H9 (cell line): ENCODE measurements at regions not wholly inside any gene's neighbourhood (a gene's known extent, or its start where the extent isn't known, plus 50 kb on each side); places are given as distances from the start of the nearest gene placed in this dataset.

Experiments
- DNase-seq: peaks from one replicate; pipeline ENCODE4 v3.0.0-alpha.2; 2017
- H2AFZ ChIP-seq: one replicate; pipeline ENCODE4 v1.6.1; 2013; ENCODE audit warnings: mild to moderate bottlenecking, low read length, control low read depth, moderate library complexity
- H2AK5ac ChIP-seq: 2 replicates; pipeline ENCODE4 v1.6.1; 2013; ENCODE audit warnings: low read length, control low read depth, mixed read lengths; ENCODE audit not compliant: insufficient read length
- H2BK120ac ChIP-seq: one replicate; pipeline ENCODE4 v1.6.1; 2013; ENCODE audit warnings: low read depth, mild to moderate bottlenecking, low read length, control low read depth, inconsistent platforms; ENCODE audit not compliant: poor library complexity, severe bottlenecking
- H2BK12ac ChIP-seq: 2 replicates; pipeline ENCODE4 v1.6.1; 2013; ENCODE audit warnings: low read length, control low read depth, mixed read lengths, low read depth; ENCODE audit not compliant: insufficient read length
- H2BK15ac ChIP-seq: 2 replicates; pipeline ENCODE4 v1.6.1; 2013; ENCODE audit warnings: low read depth, low read length, control low read depth
- H2BK20ac ChIP-seq: one replicate; pipeline ENCODE4 v1.6.1; 2013; ENCODE audit warnings: low read depth, mild to moderate bottlenecking, low read length, control low read depth, inconsistent platforms; ENCODE audit not compliant: poor library complexity, severe bottlenecking
- H2BK5ac ChIP-seq: 2 replicates; pipeline ENCODE4 v1.6.1; 2013; ENCODE audit warnings: low read length, control low read depth, mixed read lengths; ENCODE audit not compliant: insufficient read length
- H3K14ac ChIP-seq: 2 replicates; pipeline ENCODE4 v1.6.1; 2013; ENCODE audit warnings: low read length, control low read depth; ENCODE audit not compliant: insufficient read depth
- H3K18ac ChIP-seq: 2 replicates; pipeline ENCODE4 v1.6.1; 2013; ENCODE audit warnings: low read depth, mild to moderate bottlenecking, mixed read lengths, low read length, control low read depth; ENCODE audit not compliant: insufficient read length
- H3K23ac ChIP-seq: 2 replicates; pipeline ENCODE4 v1.6.1; 2013; ENCODE audit warnings: low read length, control low read depth, mixed read lengths, low read depth; ENCODE audit not compliant: insufficient read length
- H3K23me2 ChIP-seq: 2 replicates; pipeline ENCODE4 v1.6.1; 2013; ENCODE audit warnings: low read depth, mild to moderate bottlenecking, mixed read lengths, low read length, control low read depth; ENCODE audit not compliant: insufficient read length, poor library complexity, severe bottlenecking
- H3K27ac ChIP-seq: 2 replicates; pipeline ENCODE4 v1.5.1; 2013; ENCODE audit warnings: low read length, control low read depth, mixed read lengths, low read depth; ENCODE audit not compliant: insufficient read length
- H3K27me3 ChIP-seq: 2 replicates; pipeline ENCODE4 v1.6.1; 2013; ENCODE audit warnings: low read length, control low read depth, inconsistent platforms; ENCODE audit not compliant: insufficient read depth
- H3K4ac ChIP-seq: 2 replicates; pipeline ENCODE4 v1.6.1; 2013; ENCODE audit warnings: low read depth, mild to moderate bottlenecking, control low read depth, inconsistent platforms, low read length, moderate library complexity
- H3K4me1 ChIP-seq: 2 replicates; pipeline ENCODE4 v1.6.1; 2013; ENCODE audit warnings: low read length, control low read depth, inconsistent platforms; ENCODE audit not compliant: insufficient read depth
- H3K4me2 ChIP-seq: 2 replicates; pipeline ENCODE4 v1.6.1; 2013; ENCODE audit warnings: low read length, control low read depth, mixed read lengths; ENCODE audit not compliant: insufficient read length, insufficient read depth
- H3K56ac ChIP-seq: 2 replicates; pipeline ENCODE4 v1.6.1; 2013; ENCODE audit warnings: low read depth, mild to moderate bottlenecking, mixed read lengths, low read length, control low read depth; ENCODE audit not compliant: insufficient read length
- H3K79me1 ChIP-seq: 2 replicates; pipeline ENCODE4 v1.6.1; 2013; ENCODE audit warnings: low read depth, mild to moderate bottlenecking, moderate library complexity, low read length, control low read depth, inconsistent platforms; ENCODE audit not compliant: insufficient read depth, poor library complexity, severe bottlenecking
- H3K79me2 ChIP-seq: 2 replicates; pipeline ENCODE4 v1.6.1; 2013; ENCODE audit warnings: low read length, control low read depth, inconsistent platforms; ENCODE audit not compliant: insufficient read depth
- H3K9ac ChIP-seq: 2 replicates; pipeline ENCODE4 v1.6.1; 2013; ENCODE audit warnings: low read length, control low read depth, mixed read lengths; ENCODE audit not compliant: insufficient read length; ENCODE audit errors: extremely low read depth
- H3K9me3 ChIP-seq: one replicate; pipeline ENCODE4 v1.6.1; 2013; ENCODE audit warnings: low read depth, low read length, inconsistent platforms; ENCODE audit not compliant: control insufficient read depth
- H3T11ph ChIP-seq: one replicate; pipeline ENCODE4 v1.6.1; 2013; ENCODE audit warnings: mild to moderate bottlenecking, low read length, control low read depth, inconsistent platforms
- H4K20me1 ChIP-seq: one replicate; pipeline ENCODE4 v1.6.1; 2013; ENCODE audit not compliant: control insufficient read depth, insufficient read length, insufficient read depth
- H4K5ac ChIP-seq: 2 replicates; pipeline ENCODE4 v1.6.1; 2013; ENCODE audit warnings: low read depth, mild to moderate bottlenecking, mixed read lengths, low read length, control low read depth; ENCODE audit not compliant: insufficient read length
- H4K8ac ChIP-seq: replicated peaks from 2 replicates; pipeline ENCODE4 v1.6.1; 2013; ENCODE audit warnings: low read length, control low read depth, mixed read lengths, low read depth; ENCODE audit not compliant: insufficient read length
- H4K91ac ChIP-seq: 2 replicates; pipeline ENCODE4 v1.6.1; 2013; ENCODE audit warnings: low read depth, mild to moderate bottlenecking, moderate library complexity, mixed read lengths, low read length, control low read depth; ENCODE audit not compliant: insufficient read length
- H3K27ac Mint-ChIP-seq, 3 experiments: 2 replicates in 2 of 3; 3 replicates in 1 of 3; pipeline ENCODE4 v1.8.0; 2020 to 2021; ENCODE audit warnings: mixed read lengths in 3 of 3, mild to moderate bottlenecking in 1 of 3, moderate library complexity in 1 of 3
- H3K27me3 Mint-ChIP-seq: 2 replicates; pipeline ENCODE4 v1.8.0; 2021; ENCODE audit warnings: low read depth, mild to moderate bottlenecking, moderate library complexity, mixed read lengths
- H3K36me3 Mint-ChIP-seq, 3 experiments: 2 replicates in 2 of 3; 3 replicates in 1 of 3; pipeline ENCODE4 v1.8.0; 2020 to 2021; ENCODE audit warnings: low read depth in 3 of 3, mixed read lengths in 3 of 3; ENCODE audit not compliant: insufficient read depth in 1 of 3
- H3K4me1 Mint-ChIP-seq, 2 experiments: 2 replicates each; pipeline ENCODE4 v1.8.0; 2020; ENCODE audit warnings: mixed read lengths in 2 of 2
- H3K4me3 Mint-ChIP-seq, 2 experiments: 2 replicates in 1 of 2; 3 replicates in 1 of 2; pipeline ENCODE4 v1.8.0; 2020 to 2021; ENCODE audit warnings: mild to moderate bottlenecking in 2 of 2, mixed read lengths in 2 of 2, moderate library complexity in 1 of 2
- H3K9me3 Mint-ChIP-seq, 2 experiments: 2 replicates in 1 of 2; 3 replicates in 1 of 2; pipeline ENCODE4 v1.8.0; 2020; ENCODE audit warnings: mild to moderate bottlenecking in 2 of 2, mixed read lengths in 2 of 2, moderate library complexity in 1 of 2
- CTCF ChIP-seq: fragments of 200-600 bp; sonication (generic); conservative IDR thresholded peaks from 3 replicates; pipeline ENCODE4 v1.8.0; 2021; ENCODE audit warnings: antibody characterized with exemption, mild to moderate bottlenecking

GRCh38 chr6:68007717-68008116, 627.4 kb upstream of the ADGRB3 start:
- Histone ChIP-seq H3K23ac (no peak overlapping the region), H3K79me2 (no peaks in the 10 kb centered on the region)
- no peak overlapping the region for H3K4me3 Mint-ChIP-seq

More at GRCh38 chr6:68007717-68008116, 627.4 kb upstream of the ADGRB3 start:
- no peak overlapping the region for H2BK20ac ChIP-seq
- H3K9me3 ChIP-seq: no peaks in the 10 kb centered on the region
- Mint-ChIP-seq H3K36me3 (no peaks in the 10 kb centered on the region), H3K27ac (no peak overlapping the region), H3K4me1 (peaks cover 4 to 11% of the 10 kb centered on the region in 2 experiments; a peak in 1 of 4 replicates), H3K9me3 (no peaks in the 10 kb centered on the region), H3K27me3 (no peaks in the 10 kb centered on the region)
- no peak overlapping the region for H4K5ac ChIP-seq
- H2AK5ac ChIP-seq: no peak overlapping the region
- no peak overlapping the region for H3T11ph ChIP-seq
- H3K79me1 ChIP-seq: no peaks in the 10 kb centered on the region
- no peak overlapping the region for H2BK5ac ChIP-seq
- no peak overlapping the region for H3K14ac ChIP-seq
- H4K20me1 ChIP-seq: no peaks in the 10 kb centered on the region
- no peak overlapping the region for H2BK15ac ChIP-seq
- no peak for TF ChIP-seq CTCF
- H2BK12ac ChIP-seq: no peak overlapping the region
- H3K4me1 ChIP-seq: no peaks in the 10 kb centered on the region
- no peak for DNase-seq
- H3K23me2 ChIP-seq: no peaks in the 10 kb centered on the region
- no peak overlapping the region for H2AFZ ChIP-seq
- no peak overlapping the region for H2BK120ac ChIP-seq
- H3K27me3 ChIP-seq: no peaks in the 10 kb centered on the region
- no peak overlapping the region for H4K8ac ChIP-seq
- H3K4ac ChIP-seq: no peak overlapping the region
- no peak overlapping the region for H4K91ac ChIP-seq
- H3K9ac ChIP-seq: no peak overlapping the region
- no peak overlapping the region for H3K18ac ChIP-seq
- no peak overlapping the region for H3K4me2 ChIP-seq
- no peak overlapping the region for H3K27ac ChIP-seq
- H3K56ac ChIP-seq: no peak overlapping the region
